Body of pancreas (tissue), 4 donors: ENCODE measurements at regions not wholly inside any gene's neighbourhood (a gene's known extent, or its start where the extent isn't known, plus 50 kb on each side); places are given as distances from the start of the nearest gene placed in this dataset.

Experiments used
- ATAC-seq: fragments of 150-250 bp; one replicate; pipeline ENCODE4 v1.9.1; 2016
- DNase-seq, 4 donors: peaks; one replicate each; pipeline ENCODE4 v3.0.0-alpha.2; 2019
- H3K27ac ChIP-seq, 4 donors: fragments of 200-600 bp; sonication (generic); 1 replicate in 3 of 4; 2 replicates in 1 of 4; pipeline versions ENCODE4 v1.5.1 to v1.6.1; 2016 to 2019; ENCODE audit warnings: mild to moderate bottlenecking in 1 of 4, mixed read lengths in 1 of 4, moderate library complexity in 1 of 4
- H3K27me3 ChIP-seq, 2 donors: fragments of 200-600 bp; sonication (generic); one replicate each; pipeline ENCODE4 v1.6.0; 2016; ENCODE audit warnings: mild to moderate bottlenecking in 1 of 2
- H3K36me3 ChIP-seq, 2 donors: fragments of 200-600 bp; sonication (generic); replicated peaks in 1 of 2; 2 replicates each; pipeline ENCODE4 v1.5.1; 2016; ENCODE audit warnings: low read depth in 2 of 2; ENCODE audit not compliant: insufficient read depth in 1 of 2
- H3K4me1 ChIP-seq: fragments of 200-600 bp; sonication (generic); one replicate; pipeline ENCODE4 v1.6.0; 2016
- H3K4me3 ChIP-seq, 2 donors: fragments of 200-600 bp; sonication (generic); 1 replicate in 1 of 2; 2 replicates in 1 of 2; pipeline ENCODE4 v1.5.1; 2016 to 2019
- H3K9me3 ChIP-seq, 3 donors: fragments of 200-600 bp; sonication (generic); 1 replicate in 2 of 3; 2 replicates in 1 of 3; pipeline ENCODE4 v1.5.1; 2016
- CTCF ChIP-seq, 7 experiments: fragments of 450-650 bp in 4 of 7; fragments of 200-600 bp in 3 of 7; sonication (generic) in 3 of 7; IDR thresholded peaks; one replicate each; pipeline ENCODE4 v1.5.1; 2016 to 2019; ENCODE audit warnings: antibody characterized with exemption in 7 of 7
- POLR2A ChIP-seq, 3 donors: fragments of 450-650 bp; IDR thresholded peaks; one replicate each; pipeline ENCODE4 v1.6.1; 2016; ENCODE audit warnings: antibody characterized with exemption in 3 of 3, mild to moderate bottlenecking in 2 of 3
- WGBS, 2 donors: methylation state at CpG; one replicate each; pipeline ENCODE4 v1.1.5; 2017; 5-methylcytosine and 5-hydroxymethylcytosine counted together
- intact Hi-C: fragments of 100-400 bp; cut with DNase I; formaldehyde crosslinking; loops from one replicate; pipeline ENCODE4 v1.15.1; 2023

DNA sequence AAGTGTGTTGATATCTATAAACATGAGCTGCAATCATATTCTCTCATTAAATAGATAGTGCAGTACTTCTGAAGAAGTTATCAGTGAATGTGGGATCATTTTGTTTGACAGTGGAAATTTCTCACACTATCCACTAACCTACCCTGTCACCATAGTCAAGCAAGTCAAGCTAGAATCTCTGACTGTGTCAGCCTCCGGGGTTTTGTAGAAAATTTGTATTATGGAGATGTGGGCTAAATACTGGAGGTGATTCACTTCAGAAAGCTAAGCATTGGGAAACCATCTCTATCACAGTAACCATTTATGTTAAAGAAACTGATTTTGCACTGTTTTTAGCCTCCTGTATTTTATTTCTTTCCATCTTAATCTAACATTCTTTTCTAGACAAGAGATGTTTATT is 126.6 kb upstream of the CREB1 start:
- Histone ChIP-seq H3K4me1 (peaks cover 3% of the 10 kb centered on the region), H3K4me3 (no peak overlapping the region), H3K36me3 (no peaks in the 10 kb centered on the region), H3K27me3 (no peaks in the 10 kb centered on the region), H3K27ac (no peak overlapping the region), H3K9me3 (no peaks in the 10 kb centered on the region)
- TF ChIP-seq POLR2A (IDR thresholded peaks at IDR 0.05) (no peak), CTCF (IDR thresholded peaks at IDR 0.05) (no peak)
- ATAC-seq (no peak), DNase-seq (no peak)
- intact Hi-C loops = no loop called here
- WGBS, 2 donors = 81 to 84% methylated on average over 1 of the region's 1 CpG

DNA sequence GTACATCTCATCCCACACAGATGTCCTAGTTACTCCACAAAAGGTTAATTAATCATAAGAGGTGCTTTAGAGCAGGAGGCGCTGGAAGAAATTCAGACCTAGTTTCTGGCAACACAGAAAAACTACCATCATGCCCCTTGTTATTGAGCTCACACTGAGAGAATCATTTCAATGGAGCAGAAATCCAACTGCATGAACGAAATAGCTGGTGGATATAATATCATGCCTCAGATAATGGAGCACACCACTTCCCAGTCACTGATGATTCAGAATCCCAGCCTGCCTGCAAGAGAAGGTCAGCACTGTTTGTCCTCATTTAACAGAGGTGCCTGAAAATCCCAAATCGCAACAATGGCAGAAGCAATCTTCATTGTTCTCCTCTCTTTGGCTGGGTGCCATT is 125.8 kb upstream of the CREB1 start:
- 73 to 74% methylated on average over 3 of the region's 3 CpGs for WGBS, 2 donors
- ATAC-seq (no peak), DNase-seq (no peak)
- TF ChIP-seq CTCF (IDR thresholded peaks at IDR 0.05) (no peak), POLR2A (IDR thresholded peaks at IDR 0.05) (no peak)
- Histone ChIP-seq H3K4me3 (no peak overlapping the region), H3K27me3 (no peaks in the 10 kb centered on the region), H3K9me3 (peaks cover 0 to 3% (median 0%) of the 10 kb centered on the region in 3 donors), H3K27ac (no peak overlapping the region), H3K36me3 (no peaks in the 10 kb centered on the region), H3K4me1 (peaks cover 8% of the 10 kb centered on the region)
- intact Hi-C loops = no loop called here

DNA sequence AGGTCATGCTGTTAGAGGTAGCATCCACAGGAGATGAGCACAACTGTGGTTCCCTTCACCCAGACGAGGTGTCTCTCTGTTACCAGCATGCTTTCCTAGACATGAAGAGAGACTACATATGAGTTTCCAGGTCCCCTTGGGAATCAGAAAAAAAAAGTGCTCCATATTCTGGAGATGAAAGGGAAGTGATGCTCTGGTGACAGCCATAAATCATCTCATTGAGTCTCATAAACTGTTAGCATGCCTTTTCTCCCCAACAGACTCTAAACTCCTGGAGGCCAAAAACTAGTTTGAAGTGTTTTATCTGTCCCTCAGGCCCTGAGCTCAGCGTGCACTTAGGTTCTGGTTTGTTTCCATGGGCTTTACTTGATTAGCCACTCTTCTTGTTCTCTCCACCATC is 124.6 kb upstream of the CREB1 start:
- intact Hi-C loops = no loop called here

DNA sequence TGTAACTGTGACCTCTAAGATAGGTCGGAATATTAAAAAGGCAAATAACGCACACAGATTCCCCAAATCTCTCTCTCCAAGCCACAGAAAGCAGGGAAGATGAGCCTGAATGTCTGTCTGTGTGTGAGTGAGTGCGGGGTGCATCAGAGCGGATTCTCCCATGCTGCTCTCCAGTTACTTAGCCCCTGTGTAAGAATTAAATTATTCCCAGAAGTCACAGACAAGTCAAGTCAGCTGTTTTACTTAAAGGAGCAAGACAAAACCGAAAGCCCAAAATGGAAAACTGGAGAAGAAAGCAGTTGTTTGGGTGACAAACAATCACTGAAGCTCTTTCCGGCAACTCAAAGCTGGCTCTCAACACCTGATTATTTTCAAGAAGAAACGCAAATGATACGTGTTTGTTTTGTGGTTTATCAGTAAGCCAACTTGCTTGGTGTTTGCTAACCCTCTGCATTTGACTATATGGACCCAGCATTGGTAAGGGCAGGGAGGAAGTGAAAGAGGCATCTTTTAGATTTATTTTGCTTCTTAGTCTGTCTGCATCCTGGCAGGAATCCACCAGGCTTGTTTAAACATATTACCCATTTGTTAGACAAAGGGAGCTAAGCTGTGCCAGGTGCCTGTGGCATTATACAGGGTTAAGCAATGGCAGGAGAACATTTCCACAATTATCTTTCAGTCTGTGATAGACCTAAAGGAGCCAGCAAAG is 121.5 kb upstream of the CREB1 start:
- ATAC-seq = peak; percentile 74
- H3K36me3 ChIP-seq = no peaks in the 10 kb centered on the region
- TF ChIP-seq CTCF (IDR thresholded peaks at IDR 0.05) (no peak), POLR2A (IDR thresholded peaks at IDR 0.05) (no peak)
- peaks cover 0 to 3% (median 0%) of the 10 kb centered on the region in 3 donors for H3K9me3 ChIP-seq
- H3K27ac ChIP-seq = no peak overlapping the region
- 33 to 39% methylated on average over 8 of the region's 8 CpGs for WGBS, 2 donors
- peaks cover 8% of the 10 kb centered on the region for H3K4me1 ChIP-seq
- DNase-seq = peak; percentile 35 to 68 (median 53)
- H3K4me3 ChIP-seq = no peak overlapping the region
- H3K27me3 ChIP-seq = no peaks in the 10 kb centered on the region
- intact Hi-C loops = no loop called here

More for the DNA sequence above, 124.6 kb upstream of the CREB1 start:
- WGBS, 2 donors = 68 to 73% methylated on average over 2 of the region's 2 CpGs
- peaks cover 8% of the 10 kb centered on the region for H3K4me1 ChIP-seq
- DNase-seq (no peak), ATAC-seq (no peak)
- H3K9me3 ChIP-seq = peaks cover 0 to 3% (median 0%) of the 10 kb centered on the region in 3 donors
- H3K27me3 ChIP-seq = no peaks in the 10 kb centered on the region
- TF ChIP-seq POLR2A (IDR thresholded peaks at IDR 0.05) = no peak
- no peak for TF ChIP-seq CTCF (IDR thresholded peaks at IDR 0.05)
- H3K36me3 ChIP-seq = no peaks in the 10 kb centered on the region
- no peak overlapping the region for H3K27ac ChIP-seq
- no peak overlapping the region for H3K4me3 ChIP-seq

DNA sequence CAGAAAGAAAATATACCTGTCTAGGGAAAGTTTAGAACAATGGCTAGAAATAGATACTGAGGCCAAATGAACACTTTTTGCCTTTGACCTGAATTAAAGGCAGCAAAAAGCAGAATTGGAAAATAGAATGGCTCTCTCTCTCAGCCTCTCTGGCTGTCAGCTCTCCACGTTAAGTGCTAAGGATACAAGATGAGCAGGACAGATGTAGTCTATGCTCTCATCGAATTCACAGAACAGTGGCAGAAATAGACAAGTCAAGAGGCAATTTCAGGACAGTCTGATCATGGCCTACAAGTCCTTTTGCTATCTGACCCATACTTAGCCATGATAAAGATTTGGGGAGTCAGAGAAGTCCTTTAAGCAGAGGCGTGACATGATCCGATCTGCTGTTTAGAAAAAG is 120.2 kb upstream of the CREB1 start:
- no peak overlapping the region for H3K27ac ChIP-seq
- TF ChIP-seq CTCF (IDR thresholded peaks at IDR 0.05) = no peak
- no peak for TF ChIP-seq POLR2A (IDR thresholded peaks at IDR 0.05)

More for the DNA sequence above, 120.2 kb upstream of the CREB1 start:
- 78 to 80% methylated on average over 4 of the region's 4 CpGs for WGBS, 2 donors
- H3K27me3 ChIP-seq = no peaks in the 10 kb centered on the region
- peaks cover 8% of the 10 kb centered on the region for H3K4me1 ChIP-seq
- intact Hi-C loops = no loop called here
- ATAC-seq = no peak
- H3K9me3 ChIP-seq = peaks cover 0 to 3% (median 0%) of the 10 kb centered on the region in 3 donors
- DNase-seq = no peak
- no peak overlapping the region for H3K4me3 ChIP-seq
- no peaks in the 10 kb centered on the region for H3K36me3 ChIP-seq
